ENCODE measurements at regions not wholly inside any gene's neighbourhood (a gene's known extent, or its start where the extent isn't known, plus 50 kb on each side); places are given as distances from the start of the nearest gene placed in this dataset.

GRCh38 chr2:67986258-67986657 lies 76.5 kb downstream of the C1D start:
- TF ChIP-seq EZH2 (IDR thresholded peaks at IDR 0.05; ENCODE audit: borderline replicate concordance, low read length), result no peak
- TF ChIP-seq CTCF (IDR thresholded peaks at IDR 0.05; ENCODE audit: low read length), result no peak
- Histone ChIP-seq H3K9ac (ENCODE audit: low read length) (no peak overlapping the region), H2AFZ (ENCODE audit: low read length) (no peak overlapping the region), H3K9me3 (ENCODE audit: low read length) (no peaks in the 10 kb centered on the region), H3K36me3 (ENCODE audit: insufficient read depth, low read length) (no peaks in the 10 kb centered on the region), H4K20me1 (ENCODE audit: insufficient read depth, low read length) (no peaks in the 10 kb centered on the region), H3K27ac (ENCODE audit: low read depth, low read length, poor library complexity, severe bottlenecking) (no peak overlapping the region), H3K27me3 (ENCODE audit: insufficient read depth, low read length) (0 out of 2 replicates have a peak, but pooled peaks cover 3% of the 10 kb centered on the region), H3K9me2 (ENCODE audit: low read depth, low read length) (no peaks in the 10 kb centered on the region), H3K4me3 (ENCODE audit: low read depth, low read length, poor library complexity, severe bottlenecking) (no peak overlapping the region), H3F3A (ENCODE audit: insufficient read depth, low read length) (no peaks in the 10 kb centered on the region), H3K4me2 (ENCODE audit: low read length) (no peak overlapping the region), H3K79me2 (ENCODE audit: insufficient read depth, low read length) (no peaks in the 10 kb centered on the region), H3K4me1 (ENCODE audit: insufficient read depth, low read length, severe bottlenecking) (no peaks in the 10 kb centered on the region)

All from OCI-LY1 (cell line).